Skeletal muscle satellite cell (primary cell): ENCODE measurements at regions not wholly inside any gene's neighbourhood (a gene's known extent, or its start where the extent isn't known, plus 50 kb on each side); places are given as distances from the start of the nearest gene placed in this dataset.

Experiments used
- H3K27me3 ChIP-seq: 2 replicates; pipeline ENCODE4 v1.7.0; 2013; ENCODE audit warnings: low read length; ENCODE audit not compliant: control insufficient read depth, insufficient read depth
- H3K36me3 ChIP-seq: 2 replicates; pipeline ENCODE4 v1.7.0; 2013; ENCODE audit warnings: mild to moderate bottlenecking, control low read depth, low read length; ENCODE audit not compliant: insufficient read depth
- H3K4me1 ChIP-seq: 2 replicates; pipeline ENCODE4 v1.7.0; 2013; ENCODE audit warnings: low read length; ENCODE audit not compliant: control insufficient read depth, insufficient read depth
- H3K4me2 ChIP-seq: 2 replicates; pipeline ENCODE4 v1.7.0; 2013; ENCODE audit warnings: mild to moderate bottlenecking, low read length
- H3K4me3 ChIP-seq: 2 replicates; pipeline ENCODE4 v1.7.0; 2013; ENCODE audit warnings: low read length
- H3K9ac ChIP-seq: 2 replicates; pipeline ENCODE4 v1.7.0; 2013; ENCODE audit warnings: mild to moderate bottlenecking, low read depth, low read length, moderate library complexity
- H3K9me3 ChIP-seq: replicated peaks from 2 replicates; pipeline ENCODE4 v1.7.0; 2013; ENCODE audit warnings: mild to moderate bottlenecking, control low read depth, low read length

GRCh38 chr9:30744871-30745270 is 1639.6 kb upstream of the ACO1 start:
- H3K9me3 ChIP-seq = no peaks in the 10 kb centered on the region
- no peak overlapping the region for H3K9ac ChIP-seq
- no peaks in the 10 kb centered on the region for H3K36me3 ChIP-seq
- no peak overlapping the region for H3K4me3 ChIP-seq
- H3K27me3 ChIP-seq = no peaks in the 10 kb centered on the region
- H3K4me1 ChIP-seq = no peaks in the 10 kb centered on the region
- H3K4me2 ChIP-seq = no peak overlapping the region

DNA sequence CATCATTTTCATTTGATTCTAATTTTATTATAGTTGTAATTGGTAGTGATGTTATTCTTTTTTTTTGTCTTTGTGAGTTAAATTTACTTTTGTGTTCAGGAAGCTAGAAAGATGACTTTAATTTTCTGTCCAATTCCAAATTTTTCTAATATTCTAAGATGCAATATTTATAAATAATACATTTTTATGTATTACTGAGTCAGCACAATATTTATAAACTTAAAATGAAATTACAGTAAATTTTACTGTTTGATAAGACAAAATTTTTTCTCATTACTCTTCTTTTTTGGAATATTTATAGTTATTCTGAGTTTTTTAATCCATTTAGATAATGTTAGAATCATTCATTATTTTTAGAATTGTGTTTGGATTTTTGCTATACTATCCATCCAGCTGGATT is 1637.9 kb upstream of the ACO1 start:
- H3K27me3 ChIP-seq = no peaks in the 10 kb centered on the region

GRCh38 chr9:30757723-30758122 is 1626.7 kb upstream of the ACO1 start:
- H3K9ac ChIP-seq = no peak overlapping the region
- no peak overlapping the region for H3K4me2 ChIP-seq
- H3K36me3 ChIP-seq = no peaks in the 10 kb centered on the region
- H3K27me3 ChIP-seq = no peaks in the 10 kb centered on the region
- H3K9me3 ChIP-seq = peaks cover 17% of the 10 kb centered on the region
- H3K4me3 ChIP-seq = no peak overlapping the region
- no peaks in the 10 kb centered on the region for H3K4me1 ChIP-seq

More for the DNA sequence above, 1637.9 kb upstream of the ACO1 start:
- H3K4me2 ChIP-seq = no peak overlapping the region
- no peaks in the 10 kb centered on the region for H3K9me3 ChIP-seq
- no peak overlapping the region for H3K9ac ChIP-seq
- H3K4me1 ChIP-seq = no peaks in the 10 kb centered on the region
- no peak overlapping the region for H3K4me3 ChIP-seq
- no peaks in the 10 kb centered on the region for H3K36me3 ChIP-seq

DNA sequence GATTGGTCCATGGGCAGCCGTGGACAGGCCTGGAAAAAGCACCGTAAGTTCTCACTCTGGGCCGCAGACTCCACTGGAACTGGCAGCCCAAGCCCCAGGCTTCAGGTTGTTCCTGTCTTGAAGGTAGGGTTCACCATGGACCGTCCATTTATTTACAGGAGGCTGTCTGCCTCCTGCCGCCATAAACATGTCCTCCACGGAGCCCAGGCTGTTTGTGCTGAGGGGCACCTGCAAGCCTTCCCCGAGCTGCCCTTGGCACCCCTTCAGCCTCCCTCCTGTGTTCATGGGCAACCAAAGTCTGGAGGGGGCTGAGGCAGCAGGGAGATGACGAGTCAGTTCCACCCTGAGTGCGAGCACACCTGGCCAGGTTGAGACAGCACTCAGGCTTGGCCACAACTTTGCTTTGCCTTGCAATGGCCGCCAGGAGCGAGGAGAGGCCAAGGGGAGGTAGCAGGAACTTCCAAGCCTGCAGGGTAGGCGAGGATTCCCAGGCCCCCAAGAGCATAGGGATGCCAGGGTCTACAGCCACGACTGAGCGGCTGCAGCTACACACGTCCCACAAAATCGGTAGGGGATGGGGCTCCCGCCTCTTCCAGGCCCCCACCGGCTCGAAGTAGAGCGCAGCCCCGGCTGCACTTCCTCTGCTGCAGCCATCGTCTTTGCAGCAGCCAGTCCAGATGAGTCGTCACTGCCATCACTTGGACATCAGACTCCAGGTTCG is 1625.6 kb upstream of the ACO1 start:
- Histone ChIP-seq H3K36me3 (no peaks in the 10 kb centered on the region), H3K4me1 (no peaks in the 10 kb centered on the region), H3K4me2 (no peak overlapping the region), H3K27me3 (no peaks in the 10 kb centered on the region), H3K9me3 (peaks cover 17% of the 10 kb centered on the region), H3K4me3 (no peak overlapping the region), H3K9ac (no peak overlapping the region)

GRCh38 chr9:30765318-30765717 is 1619.1 kb upstream of the ACO1 start:
- Histone ChIP-seq H3K36me3 (no peaks in the 10 kb centered on the region), H3K9me3 (no peaks in the 10 kb centered on the region)

DNA sequence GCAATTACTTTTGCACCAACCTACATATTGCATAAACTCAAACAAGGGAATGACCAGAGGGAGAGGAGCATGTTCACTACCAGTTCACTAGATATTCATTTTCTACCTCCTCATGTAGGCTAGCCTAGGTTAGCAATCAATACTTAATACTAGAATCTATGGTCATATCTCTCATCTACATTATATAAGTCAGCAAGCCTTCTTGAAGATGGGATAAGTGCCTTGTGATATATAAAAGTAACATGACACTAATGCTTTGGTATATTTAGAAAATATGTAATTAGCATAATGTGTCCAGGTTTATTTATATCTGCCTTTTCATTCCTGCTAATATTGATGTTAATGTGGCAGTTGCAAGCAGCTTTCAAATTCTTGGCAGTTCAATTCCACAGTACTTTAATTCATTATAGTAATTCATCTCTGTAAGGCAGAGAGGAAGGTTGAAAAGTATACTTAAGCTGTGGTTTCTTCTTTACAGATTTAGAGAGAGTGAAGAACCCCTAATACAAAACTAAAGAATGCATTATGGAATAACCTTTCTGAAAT is 1613.2 kb upstream of the ACO1 start:
- Histone ChIP-seq H3K4me2 (no peak overlapping the region), H3K36me3 (no peaks in the 10 kb centered on the region), H3K9me3 (no peaks in the 10 kb centered on the region), H3K4me1 (no peaks in the 10 kb centered on the region), H3K4me3 (no peak overlapping the region), H3K27me3 (no peaks in the 10 kb centered on the region), H3K9ac (no peak overlapping the region)

More at GRCh38 chr9:30765318-30765717, 1619.1 kb upstream of the ACO1 start:
- Histone ChIP-seq H3K4me2 (no peak overlapping the region), H3K4me3 (no peak overlapping the region), H3K9ac (no peak overlapping the region), H3K4me1 (no peaks in the 10 kb centered on the region), H3K27me3 (no peaks in the 10 kb centered on the region)

DNA sequence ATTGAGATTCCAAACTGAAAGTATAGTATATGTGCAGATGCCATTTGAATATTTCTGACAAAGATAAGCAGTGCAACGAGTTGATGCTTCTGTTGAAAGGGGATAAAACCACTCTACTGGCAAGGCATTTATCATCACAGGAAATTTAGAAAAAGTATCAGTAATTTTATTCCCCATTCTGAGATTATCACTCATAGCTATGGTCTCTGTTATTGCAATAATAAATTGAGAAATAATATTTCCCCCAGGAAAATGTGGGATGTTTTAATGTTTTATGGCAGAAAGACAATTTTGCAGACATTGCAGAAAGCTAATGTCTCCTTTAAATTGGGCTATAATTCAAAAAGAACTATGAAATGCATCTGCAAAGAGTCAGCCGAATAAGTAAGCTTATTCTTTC is 1612.7 kb upstream of the ACO1 start:
- H3K4me3 ChIP-seq = no peak overlapping the region
- H3K4me2 ChIP-seq = no peak overlapping the region
- H3K9ac ChIP-seq = no peak overlapping the region
- H3K9me3 ChIP-seq = no peaks in the 10 kb centered on the region
- H3K36me3 ChIP-seq = no peaks in the 10 kb centered on the region
- no peaks in the 10 kb centered on the region for H3K27me3 ChIP-seq
- H3K4me1 ChIP-seq = no peaks in the 10 kb centered on the region

DNA sequence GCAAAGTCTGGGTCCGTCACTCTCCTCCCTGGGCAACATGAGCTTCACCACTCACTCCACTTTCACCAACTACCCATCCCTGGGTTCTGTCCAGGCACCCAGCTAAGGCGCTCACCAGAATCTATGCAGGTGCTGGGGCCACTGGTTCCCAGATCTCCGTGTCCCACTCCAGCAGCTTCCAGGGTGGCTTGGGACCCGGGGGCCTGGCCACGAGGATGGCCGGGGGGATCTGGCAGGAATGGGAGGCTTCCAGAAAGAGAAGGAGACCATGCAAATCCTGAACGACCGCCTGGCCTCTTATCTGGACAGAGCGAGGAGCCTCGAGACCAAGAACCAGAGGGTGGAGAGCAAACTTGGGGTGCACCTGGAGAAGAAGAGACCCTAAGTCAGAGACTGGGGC is 1611.0 kb upstream of the ACO1 start:
- H3K27me3 ChIP-seq = no peaks in the 10 kb centered on the region
- no peaks in the 10 kb centered on the region for H3K36me3 ChIP-seq

DNA sequence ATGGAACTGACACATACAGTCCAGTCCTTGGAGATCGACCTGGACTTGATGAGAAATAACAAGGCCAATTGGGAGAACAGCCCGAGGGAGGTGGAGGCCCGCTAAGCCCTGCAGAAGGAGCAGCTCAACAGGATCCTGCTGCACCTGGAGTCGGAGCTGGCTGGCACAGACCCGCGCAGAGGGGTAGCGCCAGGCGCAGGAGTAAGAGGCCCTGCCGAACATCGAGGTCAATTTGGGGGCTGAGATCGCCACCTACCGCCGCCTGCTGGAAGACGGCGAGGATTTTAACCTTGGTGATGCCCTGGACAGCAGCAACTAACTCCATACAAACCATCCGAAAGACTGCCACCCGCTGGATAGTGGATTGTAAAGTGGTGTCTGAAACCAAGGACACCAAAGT is 1610.1 kb upstream of the ACO1 start:
- H3K4me1 ChIP-seq = no peaks in the 10 kb centered on the region
- H3K27me3 ChIP-seq = no peaks in the 10 kb centered on the region
- H3K36me3 ChIP-seq = no peaks in the 10 kb centered on the region
- H3K4me3 ChIP-seq = no peak overlapping the region
- no peaks in the 10 kb centered on the region for H3K9me3 ChIP-seq
- H3K4me2 ChIP-seq = no peak overlapping the region
- H3K9ac ChIP-seq = no peak overlapping the region

More for the DNA sequence above, 1611.0 kb upstream of the ACO1 start:
- Histone ChIP-seq H3K9ac (no peak overlapping the region), H3K4me2 (no peak overlapping the region), H3K4me1 (no peaks in the 10 kb centered on the region), H3K9me3 (no peaks in the 10 kb centered on the region), H3K4me3 (no peak overlapping the region)

- Histone ChIP-seq H3K36me3 (no peaks in the 10 kb centered on the region), H3K9me3 (no peaks in the 10 kb centered on the region), H3K4me2 (no peak overlapping the region), H3K4me3 (no peak overlapping the region), H3K27me3 (no peaks in the 10 kb centered on the region), H3K9ac (no peak overlapping the region), H3K4me1 (no peaks in the 10 kb centered on the region)
These were observed 1609.2 kb upstream of the ACO1 start for GRCh38 chr9:30775236-30775635.

DNA sequence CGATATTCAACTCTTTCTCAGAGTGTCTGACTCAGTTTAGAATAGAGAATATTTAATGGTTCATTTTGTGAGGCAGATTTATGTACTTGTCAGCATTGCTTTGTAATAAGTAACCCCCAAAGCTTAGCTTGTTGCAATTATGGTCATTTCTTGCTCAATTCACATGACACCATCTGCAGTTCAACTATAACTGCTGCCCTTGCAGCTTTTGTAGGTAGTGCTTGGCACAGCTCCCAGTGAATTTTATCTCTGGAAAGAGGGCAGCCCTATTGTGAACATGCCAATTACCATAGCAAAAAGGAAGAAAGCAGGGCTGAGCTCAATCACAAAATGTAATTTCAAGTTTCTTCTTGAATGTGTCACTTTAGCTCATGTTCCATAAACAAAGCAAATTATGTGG is 1587.7 kb upstream of the ACO1 start:
- no peak overlapping the region for H3K9ac ChIP-seq
- no peak overlapping the region for H3K4me2 ChIP-seq
- H3K9me3 ChIP-seq = no peaks in the 10 kb centered on the region

GRCh38 chr9:30799527-30800101 is 1584.8 kb upstream of the ACO1 start:
- H3K9me3 ChIP-seq = no peaks in the 10 kb centered on the region
- H3K4me3 ChIP-seq = no peak overlapping the region
- no peaks in the 10 kb centered on the region for H3K27me3 ChIP-seq
- no peak overlapping the region for H3K4me2 ChIP-seq
- H3K9ac ChIP-seq = no peak overlapping the region
- H3K4me1 ChIP-seq = no peaks in the 10 kb centered on the region
- H3K36me3 ChIP-seq = no peaks in the 10 kb centered on the region

More for the DNA sequence above, 1587.7 kb upstream of the ACO1 start:
- H3K4me1 ChIP-seq = no peaks in the 10 kb centered on the region
- H3K4me3 ChIP-seq = no peak overlapping the region
- H3K36me3 ChIP-seq = no peaks in the 10 kb centered on the region
- no peaks in the 10 kb centered on the region for H3K27me3 ChIP-seq
